ENCODE measurements at regions not wholly inside any gene's neighbourhood (a gene's known extent, or its start where the extent isn't known, plus 50 kb on each side); places are given as distances from the start of the nearest gene placed in this dataset.

GRCh38 chr20:7226156-7226555, 458.7 kb downstream of the BMP2 start:
- Mint-ChIP-seq H3K4me3 (no peak overlapping the region), H3K27ac (no peak overlapping the region), H3K27me3 (no peaks in the 10 kb centered on the region), H3K36me3 (ENCODE audit: low read depth) (no peaks in the 10 kb centered on the region), H3K9me3 (ENCODE audit: low read depth) (peaks cover 7% of the 10 kb centered on the region), H3K4me1 (no peaks in the 10 kb centered on the region)
- CTCF ChIA-PET = no interaction called here
- ATAC-seq (no peak), DNase-seq (no peak)
- POLR2A ChIA-PET = interaction anchor here (0.5 kb wide), 1 partner anchor 894 kb away, joined by 7 read pairs; no protein-coding TSS in a partner anchor
- intact Hi-C loops (cut with DNase I, micrococcal nuclease) = no loop called here

DNA sequence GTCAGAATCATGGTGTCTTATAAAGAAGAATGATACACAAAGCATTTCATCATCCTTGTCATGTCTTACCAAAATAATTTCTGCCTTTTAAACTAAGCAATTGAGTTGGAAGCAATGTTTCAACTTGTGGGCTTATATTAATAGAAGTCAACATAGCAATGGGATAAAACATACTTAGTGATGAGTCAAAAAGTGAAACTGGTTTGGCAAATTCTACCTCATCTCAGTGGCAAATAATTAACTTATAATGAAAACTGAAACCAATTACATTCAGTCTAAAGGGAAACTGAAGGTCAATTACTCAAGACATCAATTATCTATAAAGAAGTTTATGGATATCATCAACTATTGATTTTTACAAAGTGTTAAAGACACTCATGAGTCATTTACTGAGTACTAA, 463.8 kb downstream of the BMP2 start:
- Mint-ChIP-seq H3K4me1 (no peaks in the 10 kb centered on the region), H3K27me3 (no peaks in the 10 kb centered on the region), H3K27ac (no peak overlapping the region), H3K36me3 (ENCODE audit: low read depth) (no peaks in the 10 kb centered on the region), H3K9me3 (ENCODE audit: low read depth) (peaks cover 7% of the 10 kb centered on the region), H3K4me3 (no peak overlapping the region)
- ChIA-PET POLR2A (no interaction called here), CTCF (no interaction called here)
- intact Hi-C loops (cut with DNase I, micrococcal nuclease) = no loop called here
- DNase-seq (no peak), ATAC-seq (no peak)

GRCh38 chr20:7232796-7233195, 465.3 kb downstream of the BMP2 start:
- no peak for DNase-seq
- intact Hi-C loops (cut with DNase I, micrococcal nuclease) = no loop called here
- Mint-ChIP-seq H3K9me3 (ENCODE audit: low read depth) (peaks cover 7% of the 10 kb centered on the region), H3K27ac (no peak overlapping the region), H3K27me3 (no peaks in the 10 kb centered on the region), H3K4me1 (no peaks in the 10 kb centered on the region), H3K36me3 (ENCODE audit: low read depth) (no peaks in the 10 kb centered on the region), H3K4me3 (no peak overlapping the region)
- ATAC-seq = no peak
- POLR2A ChIA-PET = no interaction called here
- CTCF ChIA-PET = no interaction called here

- H3K4me1 Mint-ChIP-seq = no peaks in the 10 kb centered on the region
- H3K27ac Mint-ChIP-seq = no peak overlapping the region
- no peaks in the 10 kb centered on the region for H3K36me3 Mint-ChIP-seq (ENCODE audit: low read depth)
- peaks cover 7% of the 10 kb centered on the region for H3K9me3 Mint-ChIP-seq (ENCODE audit: low read depth)
- ATAC-seq (no peak), DNase-seq (no peak)
- H3K4me3 Mint-ChIP-seq = no peak overlapping the region
- H3K27me3 Mint-ChIP-seq = no peaks in the 10 kb centered on the region
- ChIA-PET CTCF (no interaction called here), POLR2A (no interaction called here)
- intact Hi-C loops (cut with DNase I, micrococcal nuclease) = no loop called here
Observed at GRCh38 chr20:7237251-7237650, 469.8 kb downstream of the BMP2 start.

DNA sequence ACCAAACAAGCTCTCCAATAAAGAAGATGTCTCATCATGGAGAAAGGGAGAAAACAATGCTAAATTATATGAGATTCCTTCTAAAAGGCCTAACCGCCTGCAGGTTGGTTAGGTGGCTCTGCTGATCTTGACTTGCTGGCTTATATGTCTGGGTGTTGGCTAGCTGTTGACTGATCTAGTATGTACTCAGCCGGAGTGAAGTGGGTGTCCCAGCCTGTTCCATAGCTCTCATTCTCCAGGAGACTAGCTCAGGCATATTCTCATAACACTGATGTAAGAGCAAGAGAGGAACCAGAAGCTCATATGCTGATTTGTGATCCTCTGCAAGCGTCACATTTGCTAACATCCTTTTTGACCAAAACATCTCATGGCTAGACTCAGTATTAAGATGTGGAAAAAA, 473.0 kb downstream of the BMP2 start:
- intact Hi-C loops (cut with DNase I, micrococcal nuclease) = no loop called here

GRCh38 chr20:7248281-7249201, 481.1 kb downstream of the BMP2 start:
- ChIA-PET POLR2A (no interaction called here), CTCF (no interaction called here)
- Mint-ChIP-seq H3K4me3 (no peak overlapping the region), H3K27me3 (no peaks in the 10 kb centered on the region), H3K27ac (no peak overlapping the region), H3K4me1 (no peaks in the 10 kb centered on the region), H3K36me3 (ENCODE audit: low read depth) (no peaks in the 10 kb centered on the region), H3K9me3 (ENCODE audit: low read depth) (peaks cover 4% of the 10 kb centered on the region)
- no peak for DNase-seq
- intact Hi-C loops (cut with DNase I, micrococcal nuclease) = no loop called here
- no peak for ATAC-seq

More for the DNA sequence above, 473.0 kb downstream of the BMP2 start:
- POLR2A ChIA-PET = no interaction called here
- H3K27ac Mint-ChIP-seq = no peak overlapping the region
- no peaks in the 10 kb centered on the region for H3K4me1 Mint-ChIP-seq
- DNase-seq (no peak), ATAC-seq (no peak)
- H3K27me3 Mint-ChIP-seq = no peaks in the 10 kb centered on the region
- H3K4me3 Mint-ChIP-seq = no peak overlapping the region
- no peaks in the 10 kb centered on the region for H3K9me3 Mint-ChIP-seq (ENCODE audit: low read depth)
- CTCF ChIA-PET = no interaction called here
- H3K36me3 Mint-ChIP-seq (ENCODE audit: low read depth) = no peaks in the 10 kb centered on the region

DNA sequence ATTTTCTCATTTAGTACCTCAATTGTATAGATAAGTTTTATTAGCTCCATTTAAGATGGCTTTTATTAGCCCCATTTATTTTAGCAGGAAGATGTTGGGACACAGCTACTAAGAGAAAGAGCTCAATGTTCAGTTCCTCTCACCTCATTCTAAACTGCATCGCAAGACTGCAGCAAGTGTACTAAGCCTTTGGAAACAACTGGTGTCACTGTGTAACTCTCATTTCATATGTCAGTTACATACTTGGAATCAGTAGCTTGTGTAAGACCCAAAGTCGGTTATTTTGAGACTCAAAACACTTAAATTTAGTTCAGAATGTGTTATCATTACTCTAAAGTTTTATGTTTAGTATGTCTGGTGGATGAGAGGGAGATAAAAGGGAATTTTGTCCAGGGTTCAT, 482.9 kb downstream of the BMP2 start:
- intact Hi-C loops (cut with DNase I, micrococcal nuclease) = no loop called here
- Mint-ChIP-seq H3K27me3 (no peaks in the 10 kb centered on the region), H3K36me3 (ENCODE audit: low read depth) (no peaks in the 10 kb centered on the region), H3K9me3 (ENCODE audit: low read depth) (peaks cover 4% of the 10 kb centered on the region), H3K4me3 (no peak overlapping the region), H3K27ac (no peak overlapping the region), H3K4me1 (no peaks in the 10 kb centered on the region)
- DNase-seq = no peak
- no peak for ATAC-seq
- CTCF ChIA-PET = no interaction called here
- POLR2A ChIA-PET = no interaction called here

- Mint-ChIP-seq H3K36me3 (ENCODE audit: low read depth) (no peaks in the 10 kb centered on the region), H3K4me1 (no peaks in the 10 kb centered on the region), H3K4me3 (no peak overlapping the region), H3K27me3 (no peaks in the 10 kb centered on the region), H3K9me3 (ENCODE audit: low read depth) (peaks cover 4% of the 10 kb centered on the region), H3K27ac (no peak overlapping the region)
- no peak for DNase-seq
- intact Hi-C loops (cut with DNase I, micrococcal nuclease) = no loop called here
- ChIA-PET CTCF (no interaction called here), POLR2A (no interaction called here)
- ATAC-seq = no peak
Observed at GRCh38 chr20:7257099-7257498, 489.6 kb downstream of the BMP2 start.

DNA sequence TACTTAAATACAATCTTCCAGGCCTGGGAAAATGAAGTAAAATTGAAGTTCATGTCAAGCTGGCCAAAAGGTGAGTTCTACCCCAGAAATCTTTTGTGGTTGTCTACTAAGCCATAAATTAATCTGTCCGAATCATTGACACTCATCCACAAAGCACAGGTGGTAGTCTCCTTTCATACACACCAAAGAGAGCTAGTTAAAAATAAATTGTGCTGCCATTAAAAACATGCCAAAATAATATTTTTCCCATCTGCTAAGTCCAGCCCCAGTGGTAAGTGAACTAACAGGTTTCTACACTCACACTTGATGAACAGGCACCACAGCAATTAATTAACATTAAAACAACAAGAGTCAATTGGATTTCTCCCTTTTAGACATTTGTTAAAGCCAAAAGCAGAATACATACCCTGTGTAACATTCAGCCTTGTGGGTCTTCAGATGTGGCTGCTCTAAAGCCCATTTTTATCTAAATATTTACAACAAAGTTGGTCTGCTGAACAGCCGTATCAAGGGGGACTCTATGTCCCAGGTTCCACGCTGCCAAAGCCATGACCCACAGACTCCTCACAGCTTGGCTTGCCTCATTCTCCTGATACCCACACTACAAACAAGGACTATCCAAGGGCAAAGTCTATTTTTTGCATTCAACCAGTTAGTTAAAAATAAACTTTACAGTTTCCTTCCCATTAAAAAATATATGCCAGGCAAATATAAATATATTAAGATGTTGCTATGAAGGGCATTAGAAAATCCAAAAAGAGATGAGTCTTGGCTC, 490.4 kb downstream of the BMP2 start:
- no peak for DNase-seq
- ChIA-PET CTCF (no interaction called here), POLR2A (no interaction called here)
- intact Hi-C loops (cut with DNase I, micrococcal nuclease) = no loop called here
- H3K4me1 Mint-ChIP-seq = no peaks in the 10 kb centered on the region
- no peaks in the 10 kb centered on the region for H3K36me3 Mint-ChIP-seq (ENCODE audit: low read depth)
- H3K9me3 Mint-ChIP-seq (ENCODE audit: low read depth) = peaks cover 4% of the 10 kb centered on the region
- H3K27me3 Mint-ChIP-seq = no peaks in the 10 kb centered on the region
- H3K27ac Mint-ChIP-seq = no peak overlapping the region
- ATAC-seq = no peak
- no peak overlapping the region for H3K4me3 Mint-ChIP-seq

DNA sequence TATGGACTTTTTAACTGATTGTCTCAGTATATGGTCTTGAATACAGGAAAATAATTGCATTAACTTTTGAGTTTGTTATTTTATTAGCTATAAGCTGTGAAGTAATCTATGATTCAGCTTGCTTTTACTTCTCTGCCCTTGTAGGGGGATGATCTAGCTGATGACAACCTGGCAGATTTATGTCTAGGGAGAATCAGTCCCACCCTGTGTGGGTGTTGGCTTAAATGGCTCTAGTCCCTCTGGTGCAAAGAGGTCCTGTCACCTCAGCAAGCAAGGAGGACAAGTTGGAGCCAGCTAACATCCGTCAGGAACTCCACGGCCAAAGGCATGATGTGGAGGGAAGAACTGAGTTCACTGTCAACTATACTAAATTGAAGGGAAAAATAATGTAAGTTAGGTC, 495.3 kb downstream of the BMP2 start:
- DNase-seq (no peak), ATAC-seq (no peak)
- Mint-ChIP-seq H3K27ac (no peak overlapping the region), H3K4me1 (no peaks in the 10 kb centered on the region), H3K4me3 (no peak overlapping the region), H3K27me3 (no peaks in the 10 kb centered on the region), H3K36me3 (ENCODE audit: low read depth) (no peaks in the 10 kb centered on the region), H3K9me3 (ENCODE audit: low read depth) (no peaks in the 10 kb centered on the region)
- POLR2A ChIA-PET = no interaction called here
- intact Hi-C loops (cut with DNase I, micrococcal nuclease) = no loop called here
- CTCF ChIA-PET = no interaction called here

- ATAC-seq = no peak
- Mint-ChIP-seq H3K36me3 (ENCODE audit: low read depth) (no peaks in the 10 kb centered on the region), H3K27ac (no peak overlapping the region), H3K27me3 (no peaks in the 10 kb centered on the region), H3K4me1 (no peaks in the 10 kb centered on the region), H3K9me3 (ENCODE audit: low read depth) (no peaks in the 10 kb centered on the region), H3K4me3 (no peak overlapping the region)
- no peak for DNase-seq
- intact Hi-C loops (cut with DNase I, micrococcal nuclease) = no loop called here
- POLR2A ChIA-PET = interaction anchor here (0.6 kb wide), 1 partner anchor 903 kb away, joined by 3 read pairs; no protein-coding TSS in a partner anchor
- CTCF ChIA-PET = no interaction called here
Observed at GRCh38 chr20:7264137-7264536, 496.7 kb downstream of the BMP2 start.

GRCh38 chr20:7269452-7269851, 502.0 kb downstream of the BMP2 start:
- ChIA-PET POLR2A (no interaction called here), CTCF (no interaction called here)
- DNase-seq = no peak
- H3K36me3 Mint-ChIP-seq (ENCODE audit: low read depth) = no peaks in the 10 kb centered on the region
- ATAC-seq = no peak
- H3K27ac Mint-ChIP-seq = no peak overlapping the region
- H3K4me1 Mint-ChIP-seq = no peaks in the 10 kb centered on the region
- H3K4me3 Mint-ChIP-seq = no peak overlapping the region
- H3K27me3 Mint-ChIP-seq = no peaks in the 10 kb centered on the region
- peaks cover 2% of the 10 kb centered on the region for H3K9me3 Mint-ChIP-seq (ENCODE audit: low read depth)
- intact Hi-C loops (cut with DNase I, micrococcal nuclease) = no loop called here
